Activated T-cell treated with anti-CD3 and anti-CD28 coated beads for 48 hours (primary cell): ENCODE measurements at regions not wholly inside any gene's neighbourhood (a gene's known extent, or its start where the extent isn't known, plus 50 kb on each side); places are given as distances from the start of the nearest gene placed in this dataset.
A peak's percentile ranks its signal among the peaks of the same experiment; 100 is the strongest.

ENCODE experiments used
- DNase-seq: peaks from one replicate; pipeline ENCODE4 v3.0.0-alpha.2; 2020; ENCODE audit warnings: low read depth

DNA sequence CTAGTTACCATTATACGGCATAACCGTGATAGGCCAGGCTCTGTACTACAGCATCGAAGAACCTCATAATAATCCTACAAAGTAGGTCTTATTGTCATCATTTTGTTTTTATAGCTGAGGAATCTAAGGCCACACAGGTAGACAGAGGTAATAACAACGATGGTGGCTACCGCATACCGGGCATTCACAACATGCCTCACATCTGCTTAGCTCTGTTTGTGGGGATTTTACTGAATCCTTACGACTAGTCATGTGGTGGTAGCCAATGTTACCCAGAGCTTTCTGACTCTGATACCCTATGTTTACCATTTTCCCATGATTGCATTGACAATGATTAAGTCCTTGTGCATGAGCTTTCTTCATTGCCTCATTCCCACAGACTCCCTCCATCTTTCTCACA is 269.4 kb downstream of the TCF7L2 start:
- no peak for DNase-seq

DNA sequence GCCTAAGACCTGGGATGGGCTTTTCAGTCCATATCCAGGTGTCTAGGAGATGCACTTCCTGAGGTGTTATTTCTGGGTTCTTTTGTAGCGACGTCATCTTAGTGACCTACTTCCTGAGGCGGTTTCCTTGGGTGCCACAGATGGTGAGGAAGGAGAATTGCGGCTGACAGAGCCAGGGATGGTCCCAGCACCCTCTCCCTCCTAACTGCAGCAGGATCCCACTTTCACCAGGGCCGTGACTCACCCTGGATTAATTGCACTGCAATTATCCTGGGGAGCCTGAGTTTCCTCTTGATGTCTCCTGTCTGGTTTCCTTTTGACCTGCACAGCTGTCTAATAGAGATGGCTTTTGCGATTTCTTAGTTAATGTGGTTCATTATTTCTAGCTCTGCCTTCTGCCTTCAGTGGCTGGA is 271.7 kb downstream of the TCF7L2 start:
- DNase-seq: no peak

DNA sequence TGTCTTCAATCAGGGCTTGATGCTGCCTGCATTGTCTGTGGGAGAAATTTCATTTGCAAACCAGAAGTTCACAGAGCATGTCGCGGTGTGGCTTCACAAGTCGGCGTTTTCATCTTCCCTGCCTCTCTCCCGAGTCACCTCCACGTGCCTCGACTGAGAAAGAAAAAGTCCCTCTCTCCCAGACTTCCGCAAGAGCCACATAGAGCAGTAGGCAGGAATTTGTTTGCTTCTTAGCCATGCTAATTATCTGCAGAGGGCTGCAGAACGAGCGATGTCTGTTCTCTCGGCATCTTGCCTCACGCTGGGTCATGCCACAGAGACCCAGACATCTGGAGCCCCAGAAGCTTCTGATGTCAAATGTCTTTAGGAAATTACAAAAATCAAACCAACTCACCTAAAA is 272.2 kb downstream of the TCF7L2 start:
- DNase-seq: no peak

DNA sequence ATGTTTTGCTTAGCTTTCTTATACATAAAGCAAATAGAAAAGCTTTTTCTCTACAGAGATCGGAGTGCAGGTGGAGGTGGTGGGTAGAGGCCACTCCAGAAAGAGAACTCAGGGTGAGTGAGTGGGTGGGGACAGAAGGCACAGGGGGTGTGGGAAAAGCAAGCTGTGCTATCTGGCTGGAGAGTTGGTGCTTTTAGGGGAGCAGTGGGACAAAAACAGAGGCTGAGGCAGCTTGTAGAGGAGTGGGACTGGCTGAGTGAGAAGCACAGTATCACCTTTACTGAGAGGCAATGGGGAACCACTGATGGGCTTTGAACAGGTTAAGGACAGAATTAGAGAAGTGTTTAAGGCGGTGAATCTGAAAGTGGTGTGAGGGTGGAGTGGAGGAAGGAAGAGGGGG is 275.3 kb downstream of the TCF7L2 start:
- DNase-seq: no peak

DNA sequence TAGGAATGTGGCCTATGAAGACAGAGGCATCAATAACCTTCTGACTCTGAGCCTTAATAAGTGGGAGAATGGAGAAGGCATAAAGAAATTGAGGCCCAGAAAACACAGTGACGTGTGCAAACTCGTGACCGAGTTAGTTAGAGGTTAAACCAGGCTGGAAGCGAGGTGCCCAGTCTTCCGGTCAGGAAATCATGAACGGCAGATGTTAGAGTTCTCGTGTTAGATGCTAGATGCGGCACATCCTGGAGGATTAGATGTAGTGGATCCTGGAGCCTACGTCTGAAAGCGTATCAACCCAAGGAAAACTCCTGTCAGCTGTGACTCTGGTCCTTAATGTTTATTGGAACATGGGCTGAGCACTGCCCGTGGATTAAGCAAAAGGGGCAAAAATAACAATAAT is 275.9 kb downstream of the TCF7L2 start:
- no peak for DNase-seq

DNA sequence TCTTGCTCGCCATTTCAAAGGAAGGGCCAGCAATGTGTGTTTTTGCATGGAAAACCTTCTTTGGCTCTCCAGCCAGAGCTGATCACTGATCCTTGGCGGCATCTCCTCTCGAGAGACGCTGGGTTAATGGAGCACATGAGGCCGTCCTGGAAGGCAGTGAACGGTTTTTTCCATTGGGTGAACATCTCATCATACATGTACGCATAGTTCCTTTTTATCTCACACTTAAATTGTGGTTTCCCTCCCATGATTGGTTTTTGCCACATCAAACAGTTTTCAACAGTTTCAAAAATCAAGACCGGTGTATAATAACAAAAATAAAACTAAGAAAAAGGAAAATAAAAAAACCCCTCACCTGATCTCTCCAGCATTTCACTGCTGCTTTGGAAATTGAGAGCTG is 276.4 kb downstream of the TCF7L2 start:
- peak; percentile 6 for DNase-seq

DNA sequence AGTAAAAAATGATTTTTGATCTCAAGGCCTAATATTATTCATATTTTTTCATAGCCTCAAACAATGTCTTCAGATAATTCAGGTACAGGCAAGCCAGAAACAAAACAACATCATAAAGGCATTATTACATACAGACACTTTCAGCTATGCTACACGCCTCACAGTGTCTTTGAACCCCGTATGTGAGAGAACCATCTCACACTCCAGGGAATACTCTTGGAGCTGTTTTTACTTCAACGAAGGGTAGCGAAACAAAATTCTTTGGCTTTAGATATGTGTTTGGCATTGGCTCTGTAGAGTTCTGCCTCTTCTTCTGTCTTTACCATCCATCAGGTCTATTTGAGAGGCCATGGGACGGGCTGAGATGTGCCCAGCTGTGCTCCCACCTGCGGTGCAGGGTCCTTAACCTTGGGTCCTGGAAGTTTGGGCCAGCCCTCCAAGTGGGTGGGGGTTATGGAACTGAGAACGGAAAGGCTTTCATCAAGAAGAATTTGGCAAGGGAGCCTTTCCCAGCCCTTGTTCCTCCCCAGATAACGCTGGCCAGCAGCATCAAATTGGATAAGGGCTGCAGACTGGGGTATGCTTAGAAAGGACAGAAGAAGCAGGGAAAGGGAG is 276.9 kb downstream of the TCF7L2 start:
- no peak for DNase-seq

DNA sequence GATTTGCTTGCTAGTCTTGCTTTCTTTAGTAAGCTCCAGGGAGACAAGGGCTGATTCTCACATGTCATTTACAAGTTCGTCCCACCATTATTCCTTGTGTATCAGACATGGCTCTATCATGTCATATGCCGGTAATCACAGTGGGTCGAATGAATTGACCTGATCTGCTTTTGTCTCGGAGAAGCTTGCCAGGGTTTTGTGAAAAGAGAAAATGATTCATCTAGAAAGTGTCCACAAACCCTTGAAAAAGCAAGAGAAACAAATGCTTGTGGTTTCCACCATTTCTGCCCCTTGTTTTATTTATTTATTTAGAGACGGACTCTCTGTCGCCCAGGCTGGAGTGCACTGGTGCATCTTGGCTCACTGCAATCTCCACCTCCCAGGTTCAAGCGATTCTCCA is 278.5 kb downstream of the TCF7L2 start:
- DNase-seq: no peak

DNA sequence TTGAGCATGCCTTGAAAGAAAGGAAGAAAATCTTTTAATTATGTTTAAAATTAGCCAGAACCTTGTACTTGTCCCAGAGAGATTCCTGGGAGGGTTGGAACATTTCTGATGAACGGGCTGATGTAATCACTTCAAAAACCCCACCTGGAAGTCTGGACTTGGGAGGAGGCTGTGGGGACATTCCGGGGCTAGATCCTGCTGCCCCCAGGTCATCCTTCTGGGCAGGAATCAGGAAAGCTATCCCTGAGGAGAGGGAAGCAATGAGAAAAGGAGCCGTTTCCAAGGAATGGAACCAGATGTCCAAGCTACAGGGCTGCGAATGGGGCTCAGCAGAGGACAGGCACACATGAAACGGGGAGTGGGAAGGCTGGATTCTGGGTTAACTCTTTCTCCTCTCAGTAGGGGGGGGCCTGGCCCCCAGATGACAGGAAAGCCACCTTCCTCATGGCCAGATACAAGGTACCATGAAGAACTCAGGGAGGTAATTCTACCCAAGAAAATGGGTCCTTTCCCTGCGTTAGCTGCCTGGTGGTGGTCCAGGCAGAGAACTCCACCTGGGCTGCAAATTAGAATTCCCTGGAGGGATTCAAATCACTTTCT is 280.1 kb downstream of the TCF7L2 start:
- DNase-seq: no peak

DNA sequence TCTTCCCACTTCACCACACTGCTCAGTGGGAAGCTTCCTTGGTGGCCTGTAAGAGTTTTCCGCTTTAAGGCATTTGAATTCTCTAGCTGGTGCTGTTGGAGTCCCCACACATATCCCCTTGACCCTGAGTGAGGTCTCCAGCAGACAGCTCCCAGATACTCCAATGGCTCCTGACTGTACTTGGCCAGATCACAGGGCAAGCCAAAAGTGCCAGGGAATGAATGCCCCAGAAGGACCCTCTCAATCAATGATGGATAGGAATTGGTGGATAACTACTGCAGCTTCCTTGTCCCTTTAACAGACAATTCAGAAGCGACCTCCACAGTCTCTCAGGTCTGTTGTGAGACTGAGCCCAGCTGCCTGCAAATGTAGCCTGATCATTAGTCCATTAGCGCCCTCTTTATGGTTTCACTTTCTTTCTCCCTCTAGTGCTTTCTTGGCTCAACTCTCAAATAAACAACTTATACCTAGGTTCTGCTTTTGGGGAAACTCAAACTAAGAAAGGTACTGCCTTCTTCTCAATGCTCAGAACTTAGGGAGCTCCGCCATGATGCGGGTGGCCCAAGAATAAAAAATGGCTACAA is 283.0 kb downstream of the TCF7L2 start:
- no peak for DNase-seq

DNA sequence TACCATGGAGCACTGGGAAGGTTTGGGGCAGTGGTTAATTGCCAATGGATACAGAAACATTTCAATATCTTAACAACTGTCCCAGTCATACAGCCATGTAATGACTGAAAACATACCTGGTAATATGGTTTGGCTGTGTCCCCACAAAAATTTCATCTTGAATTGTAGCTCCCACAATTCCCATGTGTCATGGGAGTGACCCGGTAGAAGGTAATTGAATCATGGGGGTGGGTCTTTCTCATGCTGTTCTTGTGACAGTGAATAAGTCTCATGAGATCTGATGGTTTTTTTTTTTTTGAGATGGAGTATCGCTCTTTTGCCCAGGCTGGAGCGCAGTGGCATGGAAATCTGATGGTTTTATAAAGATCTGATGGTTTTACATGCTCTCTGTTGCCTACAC is 284.4 kb downstream of the TCF7L2 start:
- no peak for DNase-seq

DNA sequence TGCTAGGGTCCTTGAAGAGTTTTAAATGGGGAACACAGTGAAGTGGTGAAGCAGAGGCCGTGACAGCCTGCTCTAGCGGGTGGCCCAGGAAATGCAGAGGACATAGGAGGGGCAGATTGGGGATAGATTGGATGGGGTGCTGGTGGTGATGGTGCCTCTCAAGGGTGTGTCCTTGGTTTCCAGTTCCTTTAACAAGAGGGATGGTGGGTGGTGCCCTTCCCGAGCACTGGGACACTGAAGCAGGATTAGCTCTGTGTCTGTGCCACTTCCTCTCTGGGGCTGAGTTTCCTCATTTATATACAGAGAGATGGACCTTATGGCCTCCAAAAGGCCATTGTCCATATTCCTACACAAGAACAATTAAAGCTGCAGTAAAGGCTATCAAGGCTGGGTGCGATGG is 285.5 kb downstream of the TCF7L2 start:
- no peak for DNase-seq

DNA sequence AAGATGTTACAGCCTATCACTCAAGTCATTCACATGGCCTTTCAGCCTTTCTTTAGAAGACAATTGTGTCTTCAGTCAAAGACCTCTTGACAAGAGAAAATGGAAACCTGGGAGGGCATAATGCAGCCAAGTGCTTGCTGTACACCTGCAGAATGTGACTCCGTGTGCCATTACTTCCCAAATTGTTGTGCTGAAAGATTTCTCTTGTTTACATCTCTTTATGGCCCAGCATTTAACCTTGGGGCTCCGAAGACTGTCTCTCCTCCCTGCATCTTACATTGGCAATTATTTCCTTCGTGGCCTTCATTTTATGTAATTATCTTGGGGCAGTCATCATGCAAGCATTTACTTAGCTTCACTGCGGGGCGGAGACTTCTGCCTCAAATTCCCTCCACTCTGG is 287.0 kb downstream of the TCF7L2 start:
- DNase-seq: no peak

DNA sequence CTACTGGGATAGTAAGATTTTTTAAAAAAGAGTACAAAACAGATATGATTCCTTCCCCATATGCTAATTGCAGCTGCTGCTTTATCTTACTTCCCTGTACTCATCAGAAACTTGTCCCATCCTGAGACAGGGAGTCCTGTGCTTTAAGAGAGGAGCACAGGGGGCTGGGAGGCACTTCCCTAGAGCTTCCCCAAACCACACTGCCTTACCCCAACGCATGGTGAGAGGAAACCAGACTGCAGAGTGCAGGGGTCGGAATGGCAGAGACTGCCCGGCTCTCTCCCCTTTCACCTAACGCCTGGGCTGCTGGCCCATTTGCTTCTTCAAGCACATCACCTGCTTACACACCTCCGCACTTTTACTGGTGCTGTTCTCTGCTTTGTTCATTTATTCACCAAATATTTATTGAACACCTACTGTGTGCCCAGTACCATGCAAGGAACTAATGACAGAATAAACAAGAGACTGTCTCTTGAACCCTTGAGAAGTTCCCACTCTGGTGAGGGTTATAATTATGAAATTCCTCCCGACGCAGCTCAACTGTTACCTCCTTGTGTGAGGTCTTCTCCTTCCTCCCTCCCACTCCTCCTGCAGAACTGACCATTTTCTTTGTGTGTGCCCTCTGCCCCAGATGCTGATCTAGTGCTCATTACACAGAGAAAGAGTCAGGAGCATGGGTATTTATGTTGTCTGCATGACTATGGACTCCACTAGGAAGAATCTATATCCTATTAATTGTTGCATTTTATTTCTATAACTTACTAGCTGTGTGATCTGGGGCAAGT is 289.7 kb downstream of the TCF7L2 start:
- no peak for DNase-seq

DNA sequence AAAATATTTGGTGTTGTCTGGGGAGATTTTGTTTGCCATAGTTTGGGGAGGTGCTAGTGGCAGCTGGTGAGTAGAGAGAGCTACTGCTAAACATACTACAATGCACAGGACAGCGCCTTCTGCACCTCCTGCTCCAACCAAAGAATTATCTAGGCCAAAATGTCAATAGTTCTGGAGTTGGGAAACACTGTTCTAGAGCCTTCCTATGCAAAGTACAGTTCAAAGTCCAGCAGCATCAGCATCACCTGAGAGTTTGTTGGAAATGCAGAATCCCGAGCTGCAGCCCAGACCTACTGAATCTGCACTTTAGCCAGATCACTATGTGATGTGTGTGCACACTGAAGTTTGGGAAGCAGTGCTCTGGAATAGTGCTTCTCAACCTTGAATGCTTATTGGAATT is 290.7 kb downstream of the TCF7L2 start:
- DNase-seq: no peak

DNA sequence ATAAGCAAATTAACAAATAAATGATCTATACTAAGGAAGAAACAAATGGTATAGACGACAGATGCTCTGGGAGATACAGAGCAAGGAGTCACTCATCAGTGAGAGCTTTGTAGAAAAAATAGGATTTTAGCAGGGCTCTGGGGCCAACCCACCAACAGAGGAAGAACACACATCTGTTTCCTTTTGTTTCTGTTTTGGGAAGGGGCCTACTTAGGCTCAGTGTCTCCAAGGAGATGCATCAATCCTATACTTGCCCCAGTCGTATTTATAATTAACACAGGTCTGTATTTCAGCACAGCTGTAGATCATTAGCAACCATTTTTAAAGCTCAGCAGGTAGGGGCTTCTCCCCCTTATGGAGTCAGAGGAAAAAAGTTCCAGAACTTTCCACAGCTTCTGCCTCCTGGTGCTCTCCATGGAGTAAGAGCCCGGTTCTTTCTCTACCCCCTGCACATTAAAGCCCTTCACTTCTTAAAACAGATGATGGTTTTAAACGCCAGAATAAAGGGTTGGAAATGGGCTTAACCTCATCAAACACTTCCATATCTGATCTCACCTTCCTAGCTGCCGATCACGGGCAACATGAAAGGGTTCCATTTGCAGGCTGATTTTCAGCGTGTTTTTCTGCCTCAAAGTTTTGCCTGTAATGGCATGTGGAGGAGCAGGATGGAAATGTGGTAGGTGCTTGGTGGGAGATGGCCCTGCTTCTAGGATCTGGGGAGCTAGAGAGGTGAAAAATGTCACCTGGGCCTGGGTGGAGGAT is 291.7 kb downstream of the TCF7L2 start:
- DNase-seq: no peak

DNA sequence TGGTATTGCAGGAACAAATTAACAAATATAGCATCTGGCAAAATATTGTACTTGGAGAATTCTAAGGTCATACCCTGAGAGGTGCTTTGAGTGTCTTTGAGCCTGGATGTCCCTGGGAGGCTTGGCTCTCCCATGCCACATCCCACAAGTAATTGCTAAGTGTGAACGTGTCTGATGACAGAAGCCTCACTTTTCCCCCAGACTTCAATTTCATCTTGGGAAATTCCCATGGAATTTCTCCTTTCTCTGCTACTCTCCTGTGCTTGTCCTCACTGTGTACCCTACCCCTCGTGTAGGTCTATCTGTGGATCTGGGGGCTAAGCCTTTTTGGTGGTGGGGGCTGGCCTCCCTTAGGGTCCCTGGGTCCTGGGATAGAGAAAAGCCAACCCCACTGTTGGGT is 293.3 kb downstream of the TCF7L2 start:
- DNase-seq: no peak

DNA sequence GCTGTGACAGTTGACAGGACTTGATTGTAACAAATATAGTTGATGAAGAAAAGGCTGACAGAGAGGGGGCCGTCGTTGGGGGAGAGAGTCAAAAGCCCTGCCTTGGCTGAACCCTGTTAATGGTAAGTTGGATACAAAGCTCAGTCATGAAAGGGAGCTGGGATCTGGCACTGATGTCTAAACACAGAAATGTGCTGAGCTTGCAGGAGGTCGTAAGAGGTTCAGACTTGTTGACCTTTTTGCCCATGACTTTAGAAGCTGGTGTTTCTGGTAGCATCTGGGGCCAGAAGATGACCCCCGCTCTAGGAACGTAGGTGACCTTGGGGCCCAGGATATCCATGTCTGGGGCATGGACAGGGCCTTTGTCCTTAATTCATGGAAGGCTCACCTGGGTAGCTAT is 294.7 kb downstream of the TCF7L2 start:
- DNase-seq: no peak

DNA sequence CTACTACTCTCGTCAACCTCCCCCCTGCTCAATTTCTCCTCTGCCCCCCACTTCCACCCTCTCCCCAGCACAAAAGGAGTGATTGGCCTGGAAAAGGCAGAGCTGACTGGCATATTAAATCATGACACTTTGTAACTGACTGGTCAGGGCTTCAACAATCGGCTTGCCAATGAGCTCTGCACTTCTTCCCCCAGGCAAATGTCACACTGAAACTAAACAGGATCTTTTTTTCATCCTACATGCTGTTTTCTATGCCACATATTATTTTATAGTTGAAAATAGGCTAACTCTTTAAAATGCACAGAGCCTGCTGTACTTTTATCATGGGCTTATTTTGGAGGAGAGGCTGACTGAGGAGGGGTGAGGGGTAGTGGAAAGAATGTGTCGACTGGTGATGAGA is 295.2 kb downstream of the TCF7L2 start:
- DNase-seq: no peak

DNA sequence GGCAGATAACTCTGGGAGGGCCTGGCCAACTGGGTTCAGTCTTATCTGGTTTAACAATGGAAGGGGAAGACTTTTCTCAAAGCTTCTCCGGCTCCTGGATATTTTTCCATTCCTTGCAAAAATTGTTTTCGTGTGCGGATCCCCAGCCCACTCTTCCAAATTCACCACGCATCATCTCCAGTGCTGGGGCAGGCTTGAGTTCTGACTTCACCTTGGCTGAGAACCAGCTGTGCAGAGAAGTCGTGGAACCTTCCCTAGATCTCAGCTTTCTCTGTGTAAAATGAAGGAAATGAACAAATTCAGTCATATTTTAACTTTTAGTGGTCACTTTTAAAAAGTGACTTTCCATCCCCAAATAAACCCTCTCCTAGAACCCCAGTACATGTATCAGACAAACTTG is 297.0 kb downstream of the TCF7L2 start:
- no peak for DNase-seq

DNA sequence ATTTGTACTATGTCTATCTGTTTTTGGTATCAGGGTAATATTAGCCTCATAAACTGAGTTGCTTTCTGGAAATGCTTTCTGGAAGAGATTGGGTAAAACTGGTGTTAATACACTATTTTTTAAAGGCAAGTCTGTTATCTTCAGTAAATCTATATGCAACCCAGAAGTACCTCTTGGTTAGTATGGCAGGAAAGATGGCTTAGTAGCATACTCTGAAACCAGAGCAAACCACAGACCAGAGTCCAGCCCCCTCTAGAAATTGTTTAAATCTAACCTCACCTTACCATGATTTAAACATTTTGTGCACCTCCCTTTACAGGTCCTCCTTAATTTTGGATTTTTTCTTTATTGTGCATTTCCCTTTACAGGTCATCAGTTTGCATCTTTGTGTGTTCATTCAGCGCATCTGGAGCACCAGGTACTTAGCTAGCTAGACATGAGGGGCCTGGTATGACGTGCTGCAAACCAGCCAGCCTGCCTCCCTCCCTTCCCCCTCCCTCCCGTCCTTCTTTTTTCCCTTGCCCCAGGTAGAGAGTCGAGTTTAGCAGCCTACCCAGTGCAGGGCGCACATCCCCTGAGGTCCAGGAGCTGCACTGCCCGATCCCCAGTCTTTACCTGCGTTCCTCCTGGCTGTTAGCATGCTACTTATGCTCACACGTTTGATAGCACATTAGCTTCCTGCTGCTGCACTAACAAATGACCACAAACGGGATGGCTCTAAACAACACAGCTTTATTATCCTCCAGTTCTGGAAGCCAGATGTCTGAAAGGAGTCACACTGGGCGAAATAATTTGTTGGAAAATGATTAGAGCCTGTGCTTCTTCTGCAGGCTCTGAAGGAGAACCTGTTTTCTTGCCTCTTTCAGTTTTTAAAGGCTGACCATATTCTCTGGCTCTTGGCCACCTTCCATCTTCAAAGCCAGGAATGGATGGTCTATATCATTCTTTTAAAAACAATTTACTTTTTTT is 299.9 kb upstream of the HABP2 start:
- no peak for DNase-seq
